ENCODE measurements at regions not wholly inside any gene's neighbourhood (a gene's known extent, or its start where the extent isn't known, plus 50 kb on each side); places are given as distances from the start of the nearest gene placed in this dataset.
"Not testable (repeated sequence)": the region's sequence is repeated elsewhere in the genome, so short reads cannot be mapped to it uniquely, and the experiment has no call there.

GRCh38 chr18:70405052-70405451 lies 116.2 kb downstream of the SOCS6 start:
- no peak for DNase-seq

GRCh38 chr18:70400476-70400875 lies 111.6 kb downstream of the SOCS6 start:
- no peak for DNase-seq

- no peak for DNase-seq
These were observed 109.2 kb downstream of the SOCS6 start for GRCh38 chr18:70398076-70398475.

- no peak for DNase-seq
These were observed 108.5 kb downstream of the SOCS6 start for GRCh38 chr18:70397259-70397925.

- not testable (repeated sequence) for DNase-seq
These were observed 106.9 kb downstream of the SOCS6 start for GRCh38 chr18:70395771-70396170.

- no peak for DNase-seq
These were observed 105.8 kb downstream of the SOCS6 start for GRCh38 chr18:70394672-70395071.

GRCh38 chr18:70390371-70391090 lies 101.7 kb downstream of the SOCS6 start:
- DNase-seq, result no peak

GRCh38 chr18:70389036-70389435 lies 100.2 kb downstream of the SOCS6 start:
- DNase-seq, result not testable (repeated sequence)

GRCh38 chr18:70387027-70387426 lies 98.2 kb downstream of the SOCS6 start:
- DNase-seq, result no peak

- no peak for DNase-seq
These were observed 97.7 kb downstream of the SOCS6 start for GRCh38 chr18:70386582-70386981.

- no peak for DNase-seq
These were observed 96.6 kb downstream of the SOCS6 start for GRCh38 chr18:70385474-70385873.

- no peak for DNase-seq
These were observed 95.4 kb downstream of the SOCS6 start for GRCh38 chr18:70384181-70384790.

GRCh38 chr18:70382992-70383717 lies 94.3 kb downstream of the SOCS6 start:
- DNase-seq, result no peak

GRCh38 chr18:70382017-70382416 lies 93.2 kb downstream of the SOCS6 start:
- no peak for DNase-seq

- DNase-seq, result no peak
These were observed 92.4 kb downstream of the SOCS6 start for GRCh38 chr18:70380915-70381896.

All from CD4-positive, alpha-beta T cell treated with Interferon gamma for 1 hour (primary cell).